ENCODE measurements at regions not wholly inside any gene's neighbourhood (a gene's known extent, or its start where the extent isn't known, plus 50 kb on each side); places are given as distances from the start of the nearest gene placed in this dataset.
"Not testable (repeated sequence)": the region's sequence is repeated elsewhere in the genome, so short reads cannot be mapped to it uniquely, and the experiment has no call there.

DNA sequence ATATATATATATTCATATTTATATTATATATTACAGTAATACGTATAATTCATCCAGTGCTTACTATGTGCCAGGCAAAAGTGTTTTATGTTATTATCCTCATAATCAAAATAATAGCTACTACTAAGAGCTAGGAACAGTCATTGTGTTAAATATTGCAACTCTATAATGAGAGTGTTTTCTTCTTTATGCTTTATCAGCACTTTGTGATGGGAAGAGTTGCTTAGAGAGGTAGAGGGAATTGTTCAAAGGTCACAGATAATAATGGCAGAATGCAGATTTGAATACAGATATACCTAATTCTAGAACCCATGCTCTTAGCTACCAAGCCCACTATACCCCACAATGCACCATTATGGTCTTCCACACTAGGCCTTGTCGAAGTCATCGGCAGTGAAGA is 318.8 kb upstream of the PPARGC1A start:
- no peak for DNase-seq (ENCODE audit: low spot score)

GRCh38 chr4:24204708-24205107 is 314.9 kb upstream of the PPARGC1A start:
- DNase-seq (ENCODE audit: low spot score): not testable (repeated sequence)

GRCh38 chr4:24203926-24204325 is 314.1 kb upstream of the PPARGC1A start:
- no peak for DNase-seq (ENCODE audit: low spot score)

- DNase-seq (ENCODE audit: low spot score): no peak
These were observed 312.7 kb upstream of the PPARGC1A start for GRCh38 chr4:24202579-24202978.

GRCh38 chr4:24197955-24198354 is 308.1 kb upstream of the PPARGC1A start:
- DNase-seq (ENCODE audit: low spot score): no peak

- no peak for DNase-seq (ENCODE audit: low spot score)
These were observed 306.9 kb upstream of the PPARGC1A start for GRCh38 chr4:24196785-24197184.

- DNase-seq (ENCODE audit: low spot score): no peak
These were observed 306.3 kb upstream of the PPARGC1A start for GRCh38 chr4:24195991-24196736.

DNA sequence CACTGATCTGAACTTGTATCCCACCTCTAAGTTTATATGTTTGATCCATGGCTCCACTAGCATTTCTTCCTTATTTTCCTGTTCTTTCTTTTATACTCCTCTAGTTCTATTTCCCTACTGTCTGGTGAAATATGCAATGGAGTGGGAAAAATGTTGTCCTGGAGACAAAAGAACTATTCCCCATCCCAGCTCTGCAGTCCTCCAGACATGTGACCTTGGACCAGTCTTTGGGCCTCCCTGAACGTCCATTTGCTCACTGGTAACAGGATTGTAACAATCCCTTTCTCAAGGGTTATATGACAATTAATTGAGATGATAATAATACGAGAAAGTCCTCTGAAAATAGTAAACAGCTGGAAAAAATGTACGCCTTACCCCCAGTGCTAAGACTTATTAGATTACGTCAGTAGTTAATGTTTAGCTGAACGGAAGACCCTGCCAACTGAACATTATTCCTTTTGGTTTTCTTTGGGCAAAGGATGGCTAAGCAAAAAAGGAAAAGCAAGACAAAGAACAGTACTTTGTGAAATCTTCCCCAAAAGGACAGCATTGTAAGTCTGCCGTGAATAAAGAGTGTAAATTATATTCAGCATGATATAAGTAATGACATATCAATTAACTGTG is 302.3 kb upstream of the PPARGC1A start:
- DNase-seq (ENCODE audit: low spot score): no peak

DNA sequence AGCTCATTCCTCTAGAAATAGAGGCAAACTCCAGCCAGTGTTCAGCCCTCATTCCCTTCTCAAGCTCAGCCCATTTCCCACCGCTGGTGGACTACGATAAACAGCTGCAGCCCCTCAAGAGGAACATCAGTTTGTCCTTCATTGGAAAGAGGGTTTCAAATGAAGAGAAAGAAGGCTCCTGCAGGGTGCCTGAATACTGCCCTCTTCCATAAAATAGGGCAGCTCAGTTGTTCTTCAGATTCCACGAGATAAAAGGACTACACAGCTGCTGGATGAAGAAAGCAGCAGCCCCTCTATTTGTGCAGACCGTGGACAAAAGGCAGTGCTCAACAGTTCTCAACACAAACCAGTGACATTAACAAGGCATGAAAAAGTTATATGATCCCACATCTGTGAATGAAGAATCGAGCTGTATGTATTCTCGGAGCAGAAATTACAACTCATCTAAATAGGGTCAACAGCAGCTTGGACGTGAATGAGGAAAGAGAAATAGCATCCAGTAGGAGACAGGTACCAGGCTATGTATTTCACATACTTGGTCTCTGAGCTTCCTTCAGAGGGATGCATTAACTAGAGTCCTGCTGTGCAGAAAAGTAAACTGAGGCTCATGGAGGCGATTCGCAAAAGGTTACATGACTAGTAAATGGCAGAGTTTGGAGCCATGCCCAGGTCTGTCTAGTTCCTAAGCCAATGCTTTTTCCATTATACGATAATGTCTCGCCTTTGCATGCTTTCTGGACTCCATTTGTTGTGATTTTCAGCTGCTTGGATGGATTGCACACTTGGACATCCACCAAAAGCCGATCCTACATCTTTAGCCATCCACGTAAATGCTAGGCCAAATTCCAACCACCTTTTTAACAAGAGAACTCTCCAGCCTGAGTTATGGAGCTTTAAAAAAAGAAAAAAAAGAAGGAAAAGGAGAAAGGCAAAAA is 301.2 kb upstream of the PPARGC1A start:
- no peak for DNase-seq (ENCODE audit: low spot score)

- no peak for DNase-seq (ENCODE audit: low spot score)
These were observed 298.6 kb upstream of the PPARGC1A start for GRCh38 chr4:24188459-24188858.

DNA sequence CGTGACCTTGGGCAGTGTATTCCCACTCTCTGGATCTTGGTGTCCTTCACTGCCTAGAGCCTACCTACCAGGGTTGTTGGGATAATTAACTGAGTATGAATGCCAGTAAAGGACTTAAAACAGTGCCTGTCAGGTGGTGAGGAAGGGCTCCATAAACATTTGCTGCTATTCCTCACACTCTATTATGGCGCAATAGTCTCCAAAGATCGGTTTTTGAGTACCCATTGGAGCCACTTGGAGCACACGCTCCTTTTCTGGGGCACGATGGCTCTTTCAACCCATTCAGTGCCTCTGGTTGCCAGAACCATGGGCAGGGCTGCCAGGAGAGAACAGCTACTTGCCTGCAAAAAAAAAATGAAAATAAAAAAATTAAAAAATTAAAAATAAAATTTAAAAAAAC is 296.6 kb upstream of the PPARGC1A start:
- no peak for DNase-seq (ENCODE audit: low spot score)

GRCh38 chr4:24181005-24181404 is 291.2 kb upstream of the PPARGC1A start:
- DNase-seq (ENCODE audit: low spot score): no peak

- DNase-seq (ENCODE audit: low spot score): no peak
These were observed 290.7 kb upstream of the PPARGC1A start for GRCh38 chr4:24180586-24180985.

GRCh38 chr4:24179201-24179840 is 289.5 kb upstream of the PPARGC1A start:
- no peak for DNase-seq (ENCODE audit: low spot score)

DNA sequence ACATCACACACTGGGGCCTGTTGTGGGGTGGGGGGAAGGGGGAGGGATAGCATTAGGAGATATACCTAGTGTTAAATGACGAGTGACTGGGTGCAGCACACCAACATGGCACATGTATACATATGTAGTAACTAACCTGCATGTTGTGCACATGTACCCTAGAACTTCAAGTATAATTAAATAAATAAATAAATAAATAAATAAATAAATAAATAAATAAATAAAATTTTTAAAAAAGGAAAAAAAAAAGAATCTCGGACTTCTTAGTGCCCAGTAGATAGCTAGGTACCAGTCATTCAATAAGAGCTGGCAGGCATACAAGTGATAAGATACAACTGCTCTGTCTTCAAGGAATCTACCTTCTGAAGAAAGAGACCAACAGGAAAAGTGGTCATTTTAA is 287.6 kb upstream of the PPARGC1A start:
- DNase-seq (ENCODE audit: low spot score): not testable (repeated sequence)

DNA sequence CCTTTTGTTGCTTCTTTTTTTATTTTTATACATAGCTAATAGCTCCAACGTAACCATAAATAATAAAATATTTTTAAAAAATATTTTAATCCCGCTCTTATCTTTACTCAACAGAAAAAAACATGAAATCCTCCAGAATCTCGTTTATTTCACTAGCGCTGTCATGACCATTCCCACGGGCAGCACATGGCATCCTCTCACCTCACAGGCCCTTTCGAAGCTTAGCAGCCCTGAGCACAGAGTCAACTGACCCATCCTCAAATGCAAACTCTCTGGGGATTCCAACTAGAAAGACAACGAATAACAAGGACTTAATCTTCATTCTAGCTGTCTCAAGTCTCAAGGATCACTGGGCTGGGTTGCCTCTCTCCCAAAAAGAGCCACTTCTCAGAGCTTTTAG is 285.9 kb upstream of the PPARGC1A start:
- no peak for DNase-seq (ENCODE audit: low spot score)

- DNase-seq (ENCODE audit: low spot score): no peak
These were observed 284.8 kb upstream of the PPARGC1A start for GRCh38 chr4:24174602-24175001.

GRCh38 chr4:24172406-24172805 is 282.6 kb upstream of the PPARGC1A start:
- DNase-seq (ENCODE audit: low spot score): no peak

DNA sequence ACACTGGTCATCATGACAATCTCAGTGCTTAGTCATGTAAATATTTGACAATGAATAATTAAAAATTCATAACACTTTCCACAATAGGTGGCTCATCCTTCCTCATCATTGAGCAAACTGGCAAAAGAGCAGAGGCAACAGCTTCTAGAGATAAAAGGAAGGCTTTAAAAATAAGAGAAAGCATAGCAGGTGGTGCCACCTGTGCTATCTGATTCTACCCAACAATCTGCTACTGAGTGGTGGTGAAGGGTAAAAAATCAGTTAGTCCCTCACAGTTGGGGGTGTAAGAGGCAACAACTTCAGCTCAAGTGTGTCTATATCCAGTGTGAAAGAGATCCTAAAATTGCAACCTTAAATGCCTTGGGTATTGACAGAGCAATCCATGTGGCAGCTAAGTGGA is 280.1 kb upstream of the PPARGC1A start:
- no peak for DNase-seq (ENCODE audit: low spot score)

DNA sequence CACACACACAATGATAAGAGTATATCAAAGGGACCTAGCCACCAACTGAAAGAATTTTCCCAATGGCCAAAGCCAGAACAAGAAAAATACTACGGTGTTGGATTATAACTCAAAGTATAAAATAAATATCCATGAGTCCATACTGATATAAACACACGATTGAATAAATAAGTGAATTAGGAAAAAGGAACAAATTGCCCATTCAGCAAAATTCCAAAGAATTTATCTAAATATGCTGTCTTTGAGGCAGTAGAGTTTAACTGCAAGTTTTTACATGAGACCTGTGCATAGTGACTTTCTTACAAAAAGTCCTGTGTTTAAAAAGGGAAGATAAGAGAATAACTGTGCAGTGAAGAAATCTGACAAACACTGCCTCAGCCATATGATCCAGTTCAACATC is 278.8 kb upstream of the PPARGC1A start:
- DNase-seq (ENCODE audit: low spot score): no peak

- no peak for DNase-seq (ENCODE audit: low spot score)
These were observed 276.7 kb upstream of the PPARGC1A start for GRCh38 chr4:24166501-24166900.

GRCh38 chr4:24164797-24165196 is 274.9 kb upstream of the PPARGC1A start:
- no peak for DNase-seq (ENCODE audit: low spot score)

Measured in putamen (tissue), 1 donor.